Iris pigment epithelial cell (primary cell): ENCODE measurements at regions not wholly inside any gene's neighbourhood (a gene's known extent, or its start where the extent isn't known, plus 50 kb on each side); places are given as distances from the start of the nearest gene placed in this dataset.
"Not testable (repeated sequence)": the region's sequence is repeated elsewhere in the genome, so short reads cannot be mapped to it uniquely, and the experiment has no call there.

Experiments used
- DNase-seq: peaks from one replicate; pipeline ENCODE4 v3.0.0-alpha.2; 2011; ENCODE audit warnings: low read depth

- DNase-seq, result not testable (repeated sequence)
Measured at GRCh38 chr2:89299196-89299595, 607.7 kb downstream of the RPIA start.

- not testable (repeated sequence) for DNase-seq
Measured at GRCh38 chr2:89305623-89306022, 614.1 kb downstream of the RPIA start.

- not testable (repeated sequence) for DNase-seq
Measured at GRCh38 chr2:89306869-89307637, 615.6 kb downstream of the RPIA start.

- DNase-seq, result not testable (repeated sequence)
Measured at GRCh38 chr2:89318990-89319389, 627.5 kb downstream of the RPIA start.

GRCh38 chr2:89325894-89326293 lies 634.4 kb downstream of the RPIA start:
- not testable (repeated sequence) for DNase-seq

GRCh38 chr2:89326455-89326854 lies 635.0 kb downstream of the RPIA start:
- DNase-seq, result not testable (repeated sequence)

- DNase-seq, result not testable (repeated sequence)
Measured at GRCh38 chr2:89328790-89329189, 637.3 kb downstream of the RPIA start.
